HG03521 (cell line): ENCODE measurements at regions not wholly inside any gene's neighbourhood (a gene's known extent, or its start where the extent isn't known, plus 50 kb on each side); places are given as distances from the start of the nearest gene placed in this dataset.

Experiments used
- ATAC-seq: cut with Tn5 transposase; IDR thresholded peaks from one replicate; pipeline ENCODE4 v1.9.1; 2021; ENCODE audit warnings: mild to moderate bottlenecking, moderate library complexity; ENCODE audit not compliant: unreplicated experiment

DNA sequence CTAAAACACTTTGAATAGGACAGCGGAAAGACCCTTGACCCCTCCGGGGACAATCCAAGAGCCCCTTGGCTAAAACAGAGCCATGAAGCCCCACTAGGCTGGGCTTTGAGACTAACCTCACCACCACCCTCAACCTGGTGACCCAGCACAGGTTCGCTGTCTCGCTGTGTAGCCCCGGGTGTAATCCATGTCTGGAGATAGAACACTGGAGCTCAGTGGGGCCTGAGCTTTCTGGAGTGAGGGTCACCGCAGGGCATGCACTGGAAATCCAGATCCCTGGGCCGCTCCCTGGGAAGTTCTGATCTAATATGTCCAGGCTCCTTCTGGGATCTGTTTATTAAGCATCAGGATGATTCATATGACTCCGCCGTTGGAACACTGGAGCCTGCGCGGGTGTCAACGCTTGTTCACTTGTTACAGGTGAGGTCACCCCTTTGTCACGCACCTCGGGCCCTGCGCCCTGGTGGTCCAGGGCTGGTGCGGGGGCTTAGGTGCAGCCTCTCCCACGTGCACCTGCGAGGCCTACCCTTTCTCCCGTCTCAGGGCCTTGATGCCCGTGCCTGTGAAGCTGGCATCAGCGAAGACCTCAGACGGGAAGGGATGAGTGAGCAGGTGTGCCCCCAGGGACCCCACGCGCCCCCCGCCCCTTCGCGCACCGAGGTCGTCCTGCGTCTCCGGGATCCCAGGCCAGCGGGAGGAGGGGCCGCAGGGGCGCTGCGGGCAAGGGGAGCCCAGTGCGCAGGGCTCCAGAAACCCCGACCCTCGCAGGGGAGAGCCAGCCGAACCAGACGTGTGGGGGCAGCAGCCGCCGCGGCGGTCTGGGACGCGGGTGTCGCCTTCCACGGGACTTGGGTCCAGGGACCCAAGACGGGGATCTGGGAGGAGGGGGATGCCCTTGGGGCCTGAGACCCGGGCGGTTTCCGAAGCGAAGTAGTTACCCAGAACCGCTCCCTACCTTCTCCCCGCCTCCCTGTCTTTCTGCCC lies 224.1 kb upstream of the FOXF1 start:
- no peak for ATAC-seq

DNA sequence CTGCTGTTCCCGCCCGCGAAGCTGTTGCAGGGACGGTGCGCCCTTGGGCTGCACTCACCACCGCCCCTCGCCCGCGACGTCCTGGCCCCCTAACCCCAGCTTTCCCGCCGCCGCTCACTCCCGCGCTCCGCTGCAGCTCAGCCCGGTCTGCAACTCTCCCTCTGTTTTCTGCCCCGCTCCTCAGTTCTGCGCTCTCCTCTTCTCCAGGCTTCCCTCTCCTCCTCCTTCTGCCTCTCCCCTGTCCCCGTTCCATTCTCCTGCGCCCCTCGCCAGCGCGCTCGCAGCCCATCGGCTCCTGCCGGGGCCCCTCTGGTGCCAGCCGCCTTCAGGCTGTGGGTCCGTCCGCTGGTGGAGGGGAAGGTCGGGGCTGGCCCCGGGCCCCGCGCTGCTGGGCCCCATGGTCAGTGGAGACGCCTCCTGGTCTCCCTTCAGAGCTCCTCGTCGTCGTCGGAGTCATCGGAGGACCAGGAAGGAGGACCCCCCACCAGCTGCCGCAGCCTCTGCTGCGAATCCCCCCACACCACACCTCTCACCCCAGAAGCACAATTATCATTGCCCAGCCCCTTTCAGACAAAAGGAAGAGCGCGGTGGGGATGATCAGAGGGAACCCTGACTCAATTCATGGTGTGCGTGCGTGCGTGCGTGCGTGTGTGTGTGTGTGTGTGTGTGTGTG lies 223.2 kb upstream of the FOXF1 start:
- no peak for ATAC-seq

DNA sequence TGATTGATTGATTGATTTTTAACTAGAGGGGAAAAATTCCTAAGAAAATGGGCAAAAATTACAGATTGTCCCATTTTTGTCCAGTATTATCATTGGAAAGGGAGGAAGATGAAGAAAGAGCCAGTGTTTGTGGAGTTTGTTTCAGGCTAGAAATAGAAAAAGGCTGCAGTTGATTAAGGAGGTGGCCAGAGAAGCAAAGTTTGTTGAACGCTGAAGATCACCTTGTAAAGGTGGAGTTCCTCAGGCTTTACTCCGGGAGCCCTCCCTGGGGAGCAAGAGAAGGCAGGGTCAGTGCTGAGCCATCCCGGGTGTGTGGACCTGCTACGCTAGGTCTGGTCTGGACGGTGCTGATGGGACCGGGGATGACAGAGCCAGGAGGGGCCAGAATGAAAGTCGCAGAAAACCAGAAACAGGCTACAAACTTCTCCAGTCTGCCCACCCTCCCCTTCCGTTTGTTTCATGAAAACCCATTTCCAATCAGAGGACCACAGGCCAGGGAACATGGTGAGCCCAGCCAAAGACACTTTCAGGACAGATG lies 222.6 kb upstream of the FOXF1 start:
- ATAC-seq, result no peak

DNA sequence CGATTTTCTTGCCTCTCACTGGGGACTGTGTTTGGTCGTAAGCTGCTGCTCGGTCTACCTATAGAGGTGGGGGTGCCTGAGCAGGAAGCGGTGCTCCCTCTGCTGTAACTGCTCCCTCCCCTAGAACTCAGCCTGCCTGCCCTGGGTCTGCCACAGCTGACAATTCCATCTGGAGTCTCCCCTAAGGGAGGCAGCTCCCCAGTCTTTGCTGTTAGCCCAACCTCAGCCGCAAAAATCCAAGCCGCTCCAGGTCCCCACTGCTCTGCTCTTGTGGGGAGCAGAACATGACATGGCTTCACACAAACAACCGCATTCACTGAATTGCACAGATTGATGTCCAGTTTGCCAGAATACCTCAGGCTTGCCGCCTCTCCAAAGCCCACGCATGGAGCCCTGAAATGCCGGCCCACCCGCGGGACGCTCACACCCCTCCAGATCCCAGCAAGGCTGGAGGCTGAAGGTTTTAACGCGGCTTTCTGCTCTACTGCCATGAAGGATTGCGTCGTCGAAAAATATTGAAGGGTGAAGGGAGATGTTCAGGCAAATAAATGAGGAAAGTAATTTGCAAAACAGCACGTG lies 221.5 kb upstream of the FOXF1 start:
- no peak for ATAC-seq

DNA sequence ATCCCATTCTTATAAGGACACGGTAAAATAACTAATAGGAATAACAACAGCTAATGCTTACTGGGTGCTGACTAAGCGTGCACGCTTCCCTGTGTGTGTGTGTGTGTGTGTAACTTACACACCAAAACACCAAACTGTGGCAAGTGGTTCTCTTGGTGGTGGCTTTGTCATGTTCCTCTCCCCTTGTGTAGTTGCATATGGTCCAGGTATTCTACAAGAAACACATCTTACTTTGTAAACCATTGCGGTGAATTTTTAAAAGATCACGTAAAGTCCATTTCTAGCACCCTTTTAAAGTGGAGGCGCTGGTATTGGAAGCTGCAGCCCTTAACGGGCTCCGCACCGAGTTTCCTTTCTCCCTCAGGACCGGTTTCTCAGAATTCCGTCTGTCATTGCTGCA lies 221.0 kb upstream of the FOXF1 start:
- no peak for ATAC-seq

DNA sequence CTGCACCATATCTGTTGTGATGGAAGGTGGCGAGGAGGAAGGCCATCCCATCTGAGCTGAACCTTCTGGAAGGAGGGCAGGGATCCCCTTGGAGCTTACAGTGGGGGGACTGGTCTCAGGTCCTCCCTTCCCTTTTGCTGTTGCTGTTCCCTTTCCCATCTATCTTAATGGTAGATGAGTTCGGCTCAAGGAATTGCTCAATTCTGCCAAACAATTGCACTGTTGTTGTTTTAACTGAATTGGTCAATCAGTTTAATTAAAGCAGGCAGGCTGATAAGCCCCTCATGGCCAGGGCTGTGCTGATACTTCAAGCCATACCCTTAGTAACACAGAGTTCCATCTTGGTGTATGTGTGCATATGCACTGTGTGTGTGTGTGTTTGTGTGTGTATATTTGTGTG lies 220.4 kb upstream of the FOXF1 start:
- ATAC-seq, result no peak

DNA sequence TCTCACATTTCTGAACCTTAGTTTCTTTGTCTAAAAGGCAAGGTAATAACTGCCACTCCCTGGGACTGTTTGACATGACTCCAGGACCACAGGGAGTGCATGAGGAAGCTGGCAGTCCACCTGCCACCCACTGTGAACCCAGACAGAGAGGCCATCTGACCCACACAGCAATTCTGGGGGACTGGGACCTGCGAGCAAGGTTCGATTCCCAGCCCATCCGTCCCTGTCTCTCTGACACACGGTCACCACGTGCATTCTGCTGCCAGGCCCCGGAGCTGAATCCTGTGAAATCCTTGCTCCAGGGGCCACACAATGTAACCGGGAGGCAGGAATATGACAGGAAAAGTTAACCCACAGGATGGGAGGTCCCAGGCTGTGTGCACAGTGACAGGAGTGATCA lies 218.8 kb upstream of the FOXF1 start:
- no peak for ATAC-seq

DNA sequence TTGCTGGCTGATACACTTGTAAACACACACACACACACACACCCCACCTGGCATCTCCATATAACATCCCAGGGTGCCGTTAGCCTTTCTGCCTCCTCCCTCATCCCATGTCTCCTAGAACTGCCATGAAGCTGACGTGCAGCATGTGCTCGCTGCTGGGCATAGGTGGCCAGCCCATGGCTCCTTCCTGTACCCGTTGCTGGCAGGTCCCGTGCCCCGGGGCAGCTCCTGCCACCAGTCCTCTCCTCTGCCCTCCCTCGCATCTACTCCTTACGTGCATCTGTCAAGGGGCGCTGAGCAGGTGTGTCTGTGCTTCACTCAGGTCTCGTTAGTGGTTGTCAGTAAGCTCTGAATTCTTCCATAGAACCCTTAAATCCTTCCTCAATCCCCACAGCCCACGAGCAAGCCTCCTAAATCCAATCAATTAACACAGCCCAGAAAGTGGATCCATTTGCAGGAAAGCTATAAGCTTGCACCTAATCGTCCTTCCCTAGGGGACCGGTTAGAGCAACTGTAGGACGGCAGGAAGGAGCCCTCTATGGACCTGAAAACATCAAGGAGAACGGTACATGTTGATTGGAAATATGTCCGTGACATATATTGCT lies 218.1 kb upstream of the FOXF1 start:
- no peak for ATAC-seq

DNA sequence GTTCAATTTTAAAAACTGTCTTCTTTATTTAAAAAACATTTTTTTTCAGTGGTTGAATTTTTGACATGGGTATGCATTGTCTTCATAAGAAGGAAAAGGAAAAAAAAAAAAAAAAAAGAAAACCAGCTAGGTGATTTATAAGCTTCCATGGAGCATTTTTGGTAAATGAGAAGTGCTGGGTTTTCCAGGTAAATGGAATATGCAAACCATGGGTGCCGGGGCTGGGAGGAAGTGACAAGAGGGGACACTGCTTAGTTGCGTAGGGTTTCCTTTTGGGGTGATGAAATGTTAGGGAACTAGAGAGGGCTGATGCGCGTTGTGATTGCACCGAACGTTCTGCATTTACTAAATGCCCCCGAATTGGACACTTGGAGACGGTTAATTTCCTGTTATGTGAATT lies 217.4 kb upstream of the FOXF1 start:
- no peak for ATAC-seq

DNA sequence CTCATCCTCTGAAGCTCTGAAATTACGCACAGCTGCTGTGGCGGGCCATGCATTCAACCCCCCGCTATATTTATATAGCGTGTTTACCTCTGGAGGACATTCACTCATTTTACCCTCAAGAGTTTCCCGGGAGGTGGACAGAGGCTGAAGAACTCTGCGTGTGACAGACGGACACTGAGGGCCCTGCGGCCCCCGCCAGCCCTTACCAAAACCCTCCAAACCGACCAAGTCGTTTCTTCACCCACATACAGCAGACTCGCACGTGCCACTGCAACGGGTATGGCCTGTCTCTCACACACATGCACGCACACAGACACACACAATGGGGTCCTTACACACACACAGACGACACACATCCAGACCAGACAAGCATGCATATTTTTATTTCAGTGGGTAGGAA lies 216.4 kb upstream of the FOXF1 start:
- ATAC-seq, result no peak

DNA sequence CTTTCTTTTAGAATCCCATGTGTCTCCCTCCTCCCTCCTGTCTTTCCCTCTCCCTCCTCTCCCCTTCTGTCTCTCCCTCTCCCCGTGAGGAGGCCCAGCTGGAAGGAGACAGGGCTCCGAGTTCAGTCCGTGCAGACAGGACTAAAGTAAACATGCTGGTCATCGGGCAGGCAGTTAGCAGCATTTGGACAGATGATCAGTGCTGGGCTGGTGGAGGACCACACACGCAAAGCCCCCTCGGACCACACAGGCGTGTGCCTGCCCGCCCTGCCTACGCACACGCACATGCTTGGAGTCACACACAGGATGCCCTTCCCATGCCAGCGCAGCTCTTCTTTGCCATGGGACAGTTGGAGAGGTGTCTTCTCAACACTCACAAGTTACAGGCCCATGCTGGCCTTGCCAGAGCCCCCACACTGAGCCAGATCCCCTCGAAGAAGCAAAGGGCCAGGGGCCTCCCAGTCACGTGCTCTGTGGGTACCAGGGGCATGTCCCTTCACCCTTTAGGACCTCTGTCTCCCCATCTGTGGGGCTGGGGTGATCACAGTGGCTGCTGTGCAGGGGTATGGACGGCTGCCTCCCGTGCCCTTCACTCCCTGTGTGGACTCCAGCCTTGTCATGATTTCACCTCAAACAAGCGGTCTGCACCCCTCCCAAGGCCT lies 215.7 kb upstream of the FOXF1 start:
- ATAC-seq, result no peak

DNA sequence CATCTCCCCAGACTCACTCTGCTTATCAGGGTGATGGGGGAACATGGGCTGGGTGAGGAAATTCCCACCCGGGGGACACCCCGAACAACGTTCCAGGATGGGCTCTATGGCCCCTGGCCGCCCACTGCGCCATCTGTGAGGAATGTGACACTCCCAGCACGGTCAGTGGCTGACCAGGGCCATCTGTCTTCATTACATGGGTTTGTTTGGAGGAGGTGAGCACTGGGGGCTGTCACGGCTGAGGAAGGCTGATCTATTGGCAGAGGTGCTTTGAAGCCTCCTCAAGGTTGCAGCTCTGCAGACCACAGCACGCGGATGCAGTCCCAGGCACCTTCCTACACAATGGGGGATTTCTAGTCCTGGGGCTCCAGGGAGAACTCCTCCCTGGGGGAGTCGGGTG lies 214.1 kb upstream of the FOXF1 start:
- no peak for ATAC-seq

DNA sequence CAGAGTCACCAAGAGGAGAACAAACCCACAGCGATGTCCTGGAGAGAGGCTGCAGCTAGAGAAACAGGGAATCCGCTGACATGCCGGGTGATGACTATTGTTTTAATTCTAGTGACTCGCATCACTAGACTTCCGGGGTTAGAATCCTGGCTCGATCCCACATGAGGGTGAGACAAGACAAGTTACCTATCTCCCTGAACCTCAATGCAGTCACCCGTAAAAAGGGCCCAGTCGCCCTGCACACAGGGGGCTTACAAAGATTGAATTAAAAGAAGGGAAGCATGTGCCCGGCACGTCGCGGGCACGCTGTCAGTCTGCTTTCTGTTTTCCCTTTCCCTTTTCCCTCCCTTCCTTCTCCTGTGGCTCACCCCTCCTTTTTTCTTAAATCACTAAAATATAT lies 212.9 kb upstream of the FOXF1 start:
- no peak for ATAC-seq

DNA sequence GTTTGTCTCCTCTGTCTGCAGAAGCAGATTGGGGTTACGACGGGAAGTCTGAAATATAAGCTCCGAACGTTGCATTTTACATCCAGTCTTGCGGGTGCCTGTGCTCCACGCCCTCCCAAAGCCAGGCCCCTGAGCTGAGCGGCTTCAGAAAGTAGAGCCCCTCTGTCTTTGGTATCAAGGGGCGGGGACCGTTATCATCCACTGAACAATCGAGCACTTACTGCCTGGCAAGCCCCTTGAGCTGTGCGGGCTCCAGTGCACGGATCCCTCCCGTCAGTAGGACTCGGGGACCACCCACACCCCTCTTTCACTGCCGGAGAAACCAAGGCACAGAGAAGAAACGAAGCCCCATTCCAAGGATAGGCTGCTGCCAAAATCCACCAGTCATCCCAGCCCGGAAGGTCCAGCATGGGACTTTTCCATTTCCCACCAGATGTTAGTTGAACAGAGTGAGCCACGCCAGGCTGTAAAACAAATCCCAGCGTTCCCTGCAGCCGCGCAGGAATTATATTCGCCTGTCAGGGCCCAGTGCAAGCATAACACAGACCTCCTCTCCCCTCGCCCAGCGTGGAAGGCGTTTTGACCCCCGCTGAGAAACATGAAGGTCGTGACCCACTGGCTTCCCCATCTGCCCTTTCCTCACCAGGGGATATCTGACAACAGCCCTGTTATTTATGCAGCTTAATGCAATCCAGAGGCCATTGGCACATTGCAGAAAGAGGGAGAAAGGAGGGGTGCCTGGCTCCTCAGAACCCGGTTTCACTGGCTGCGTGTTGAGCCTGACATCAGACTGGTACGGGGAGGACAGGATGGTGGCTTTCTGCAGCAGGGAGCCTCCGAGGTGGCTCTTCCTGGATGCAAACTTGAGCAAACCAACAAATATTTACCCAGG lies 212.2 kb upstream of the FOXF1 start:
- ATAC-seq, result no peak

DNA sequence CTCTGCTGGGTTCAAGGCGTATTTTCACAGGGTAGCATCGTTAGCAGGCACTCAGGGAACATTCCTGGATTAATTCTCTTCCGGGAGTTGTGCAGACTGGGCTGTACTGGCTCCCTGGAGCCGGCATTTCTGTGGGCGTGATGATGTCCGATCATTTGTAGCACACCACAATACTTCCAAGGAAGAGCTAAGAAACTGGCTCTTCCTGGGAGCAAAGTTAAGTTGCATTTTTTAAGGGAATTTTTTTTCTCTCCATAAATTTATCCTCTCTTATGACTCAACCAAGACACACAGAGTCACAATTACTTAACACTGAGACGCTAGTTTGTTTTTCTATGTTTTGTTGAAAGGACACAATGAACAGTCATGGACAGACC lies 211.6 kb upstream of the FOXF1 start:
- no peak for ATAC-seq

DNA sequence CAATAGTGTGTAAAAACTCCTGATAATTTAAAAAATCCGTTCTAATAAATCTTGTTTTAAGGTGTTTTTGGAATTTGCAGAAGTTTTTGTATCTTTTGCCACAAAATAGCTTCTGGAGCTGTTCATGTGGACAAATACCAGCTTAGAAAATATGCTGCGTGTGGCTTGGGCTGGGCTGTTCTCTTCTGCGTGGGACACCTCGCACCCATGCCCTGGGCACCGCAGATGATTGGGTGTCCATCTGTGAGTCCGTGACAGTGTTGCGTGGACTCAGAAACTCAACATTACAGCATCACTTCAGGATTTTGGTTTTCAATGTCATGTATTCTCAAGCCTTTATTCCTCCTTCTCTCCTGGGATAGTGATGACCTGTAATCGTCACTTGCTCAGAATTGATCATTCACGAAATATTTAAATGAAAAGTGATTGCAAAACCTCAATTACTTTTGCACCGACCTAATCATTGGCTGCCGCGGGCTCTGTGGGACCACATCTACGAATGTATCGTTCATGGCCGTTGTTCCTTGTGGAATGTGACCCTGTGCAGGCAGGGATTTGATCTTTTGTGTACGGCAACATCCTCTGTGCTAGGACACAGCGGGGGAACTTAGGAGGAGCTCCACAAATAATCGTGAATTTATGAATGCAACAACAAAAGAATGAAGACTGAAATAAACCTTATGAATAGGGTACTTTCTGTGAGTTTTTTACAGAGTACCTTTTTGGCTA lies 210.3 kb upstream of the FOXF1 start:
- ATAC-seq, result no peak

DNA sequence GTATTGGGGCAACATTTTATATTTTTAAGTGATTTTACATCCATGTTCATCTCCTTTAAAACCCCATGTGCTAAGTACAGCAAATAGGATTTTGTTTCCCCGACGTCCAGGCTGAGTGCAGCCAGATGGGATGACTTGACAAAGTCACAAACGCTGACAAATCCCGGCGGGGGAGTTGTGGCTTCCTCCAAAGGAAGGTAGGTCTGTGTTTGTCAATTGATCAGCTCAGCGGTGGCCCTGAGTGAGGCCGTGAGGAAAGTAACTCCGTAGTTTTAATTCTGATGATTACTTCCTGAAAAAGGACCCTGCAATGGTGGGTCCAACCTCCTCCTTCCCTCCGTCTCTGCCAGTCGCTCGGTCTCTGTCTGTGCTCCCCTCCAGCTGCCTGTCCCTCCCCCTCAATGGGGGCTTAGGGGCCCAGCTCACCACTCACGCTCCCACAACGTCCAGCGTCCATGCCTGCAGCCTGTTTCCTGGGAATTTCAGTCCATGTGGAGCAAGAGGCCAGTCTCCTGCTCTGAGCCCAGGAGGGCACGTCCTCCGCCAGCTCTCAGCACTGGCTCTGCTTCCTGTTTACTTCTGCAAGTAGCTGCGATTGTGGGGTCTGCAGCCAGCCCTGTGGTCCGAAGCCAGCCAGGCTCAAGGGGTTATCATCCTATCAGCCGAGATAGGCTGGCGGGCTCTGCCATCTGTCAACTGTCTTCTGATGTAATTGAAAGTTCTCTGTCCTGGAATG lies 209.4 kb upstream of the FOXF1 start:
- no peak for ATAC-seq

DNA sequence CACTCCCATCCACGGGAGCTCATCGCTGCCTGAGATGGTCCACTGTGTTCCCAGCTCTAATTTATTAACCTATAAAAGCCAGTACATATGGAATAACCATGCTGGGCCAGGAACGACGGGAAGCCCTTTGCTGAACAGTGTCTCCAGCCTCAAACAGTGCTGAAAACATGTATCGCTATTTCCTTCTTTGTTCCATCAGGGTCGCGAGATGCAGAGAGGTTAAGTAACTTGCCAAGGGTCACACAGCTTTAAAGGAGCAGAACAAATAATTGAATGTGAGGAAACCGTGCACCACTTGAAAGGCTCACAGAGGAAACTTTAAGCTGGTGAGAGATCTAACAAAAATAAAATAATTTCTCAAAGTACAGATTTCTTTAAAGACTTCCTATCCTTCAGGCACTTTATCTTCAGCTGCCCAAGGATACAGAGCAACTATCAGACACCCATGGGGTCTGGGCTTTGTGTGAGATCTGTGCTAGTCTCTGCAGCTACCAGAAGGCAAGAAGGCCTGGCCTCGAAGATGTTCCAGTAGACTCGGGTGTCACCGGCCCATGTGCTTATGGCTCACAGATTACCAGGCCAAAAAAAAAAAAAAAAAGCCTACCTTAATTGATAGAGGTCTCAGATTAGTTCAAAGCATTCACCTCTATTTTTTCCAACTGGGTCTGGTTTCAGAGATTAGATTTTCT lies 207.8 kb upstream of the FOXF1 start:
- no peak for ATAC-seq
